ENCODE measurements at regions not wholly inside any gene's neighbourhood (a gene's known extent, or its start where the extent isn't known, plus 50 kb on each side); places are given as distances from the start of the nearest gene placed in this dataset.
"Not testable (repeated sequence)": the region's sequence is repeated elsewhere in the genome, so short reads cannot be mapped to it uniquely, and the experiment has no call there.

DNA sequence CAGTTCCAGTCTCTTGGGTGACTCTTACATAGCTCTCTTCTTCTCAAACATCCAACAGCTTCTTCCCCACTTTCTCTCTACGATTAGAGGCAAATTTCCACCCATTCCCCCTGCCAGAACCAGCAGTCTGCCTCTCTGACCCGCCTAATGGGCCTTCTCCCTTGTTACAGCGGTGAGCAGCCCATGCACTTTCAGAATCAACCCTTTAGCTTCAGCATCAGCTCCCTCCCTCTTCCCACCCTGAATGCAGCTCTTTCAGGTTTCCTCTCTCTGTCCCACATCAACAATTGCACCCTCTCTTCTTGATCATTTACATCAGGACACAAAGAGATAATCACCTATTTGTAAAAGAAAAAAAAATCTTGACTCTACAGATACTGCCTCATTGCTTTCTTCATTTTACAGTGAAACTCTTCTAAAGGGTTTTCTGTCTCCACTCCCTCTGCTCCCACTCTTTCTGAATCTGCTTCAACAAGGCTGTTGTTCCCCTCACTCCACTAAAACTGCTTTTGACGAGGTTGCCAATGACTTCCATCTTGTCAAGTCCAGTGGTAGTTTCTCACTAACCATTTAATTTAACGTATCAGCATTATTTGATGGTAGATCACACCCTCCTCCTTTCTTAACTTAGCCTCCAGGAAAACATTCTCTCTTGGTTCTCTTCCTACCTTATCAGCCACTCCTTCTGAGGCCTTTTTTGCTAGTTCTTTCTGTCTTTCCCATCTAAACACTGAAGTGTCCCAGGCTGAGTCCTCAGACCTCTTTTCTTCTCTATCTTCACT lies 106.6 kb downstream of the NPY start:
- DNase-seq (ENCODE audit: missing footprints) (no peak), ATAC-seq (no peak)
- intact Hi-C loops (cut with DNase I), result no loop called here

DNA sequence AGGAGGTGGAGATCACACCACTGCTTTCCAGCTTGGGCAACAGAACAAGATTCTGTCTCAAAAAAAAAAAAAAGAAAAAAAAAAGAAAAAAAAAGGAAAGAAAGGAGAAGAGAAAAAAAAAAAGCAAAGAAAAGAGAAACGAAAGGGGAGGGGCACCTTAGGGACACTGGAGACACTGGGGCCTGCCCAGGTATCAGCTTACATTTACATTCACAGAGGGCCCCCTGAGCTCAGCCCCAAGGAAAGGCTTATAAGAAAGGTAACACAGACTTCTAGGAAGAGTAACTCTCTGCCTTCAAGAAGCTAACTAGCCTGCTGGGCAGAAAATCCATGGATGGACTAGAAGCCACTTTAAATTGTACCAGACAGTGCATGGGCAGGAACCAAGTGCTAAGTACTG lies 108.8 kb downstream of the NPY start:
- DNase-seq (ENCODE audit: missing footprints) (no peak), ATAC-seq (no peak)
- intact Hi-C loops (cut with DNase I), result no loop called here

DNA sequence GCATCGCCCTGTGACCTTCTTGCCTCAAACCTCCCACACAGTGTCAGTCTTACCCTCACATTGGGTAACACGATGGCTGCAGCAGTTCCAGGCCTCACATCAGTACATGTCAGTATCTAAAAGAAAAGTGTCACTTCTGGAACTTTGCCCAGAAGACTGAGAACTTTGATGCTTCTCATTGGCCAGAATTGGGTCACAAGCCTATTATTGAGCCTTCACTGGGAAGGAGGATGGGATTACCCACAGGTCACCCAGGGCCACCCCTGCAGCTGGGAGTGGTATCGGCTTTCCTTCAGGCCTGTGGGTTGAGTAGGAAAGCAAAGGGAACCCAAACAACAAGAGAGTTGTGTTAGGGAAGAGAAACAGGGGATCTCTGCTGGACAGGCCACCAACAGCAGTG lies 111.5 kb downstream of the NPY start:
- intact Hi-C loops (cut with DNase I), result no loop called here
- no peak for DNase-seq (ENCODE audit: missing footprints)
- no peak for ATAC-seq

DNA sequence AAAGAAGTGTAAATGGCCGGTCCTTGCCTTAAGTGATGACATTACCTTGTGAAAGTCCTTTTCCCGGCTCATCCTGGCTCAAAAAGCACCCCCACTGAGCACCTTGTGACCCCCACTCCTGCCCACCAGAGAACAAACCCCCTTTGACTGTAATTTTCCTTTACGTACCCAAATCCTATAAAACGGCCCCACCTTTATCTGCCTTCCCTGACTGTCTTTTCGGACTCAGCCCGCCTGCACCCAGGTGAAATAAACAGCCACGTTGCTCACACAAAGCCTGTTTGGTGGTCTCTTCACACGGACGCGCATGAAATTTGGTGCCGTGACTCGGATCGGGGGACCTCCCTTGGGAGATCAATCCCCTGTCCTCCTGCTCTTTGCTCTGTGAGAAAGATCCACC lies 112.4 kb downstream of the NPY start:
- ATAC-seq; intact Hi-C loops (cut with DNase I); DNase-seq (ENCODE audit: missing footprints): not testable (repeated sequence)

DNA sequence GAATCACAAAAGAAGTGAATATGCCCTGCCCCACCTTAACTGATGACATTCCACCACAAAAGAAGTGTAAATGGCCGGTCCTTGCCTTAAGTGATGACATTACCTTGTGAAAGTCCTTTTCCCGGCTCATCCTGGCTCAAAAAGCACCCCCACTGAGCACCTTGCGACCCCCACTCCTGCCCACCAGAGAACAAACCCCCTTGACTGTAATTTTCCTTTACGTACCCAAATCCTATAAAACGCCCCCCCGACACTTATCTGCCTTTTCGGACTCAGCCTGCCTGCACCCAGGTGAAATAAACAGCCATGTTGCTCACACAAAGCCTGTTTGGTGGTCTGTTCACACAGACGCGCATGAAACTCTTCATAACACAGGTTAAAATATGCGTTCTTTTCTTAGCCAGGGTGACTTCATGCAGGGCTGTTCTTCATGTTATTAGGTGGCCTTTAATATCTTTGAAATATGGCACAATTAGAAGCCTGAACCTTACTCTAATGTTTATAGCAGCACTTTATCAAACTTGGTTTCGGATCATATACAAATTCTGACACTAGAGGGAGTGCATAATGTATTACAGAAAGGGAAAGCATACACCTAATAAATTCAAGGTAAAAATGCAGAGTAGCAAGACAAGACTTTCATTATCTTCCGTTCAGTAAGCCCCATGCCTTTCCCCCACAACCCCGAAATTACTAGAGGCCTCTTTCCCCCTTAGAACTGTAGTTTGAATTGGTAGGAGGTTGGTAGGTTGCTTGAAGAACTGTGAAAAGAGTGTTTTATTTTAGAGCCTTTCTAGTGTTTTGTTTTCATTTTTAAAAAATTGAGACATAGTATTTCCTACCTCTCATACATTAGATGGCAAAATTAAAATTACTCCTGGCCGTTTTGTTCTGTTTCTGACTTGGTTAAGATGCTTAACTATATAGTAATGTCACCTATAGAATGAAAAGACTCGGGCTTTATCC lies 117.9 kb downstream of the NPY start:
- ATAC-seq, result no peak

DNA sequence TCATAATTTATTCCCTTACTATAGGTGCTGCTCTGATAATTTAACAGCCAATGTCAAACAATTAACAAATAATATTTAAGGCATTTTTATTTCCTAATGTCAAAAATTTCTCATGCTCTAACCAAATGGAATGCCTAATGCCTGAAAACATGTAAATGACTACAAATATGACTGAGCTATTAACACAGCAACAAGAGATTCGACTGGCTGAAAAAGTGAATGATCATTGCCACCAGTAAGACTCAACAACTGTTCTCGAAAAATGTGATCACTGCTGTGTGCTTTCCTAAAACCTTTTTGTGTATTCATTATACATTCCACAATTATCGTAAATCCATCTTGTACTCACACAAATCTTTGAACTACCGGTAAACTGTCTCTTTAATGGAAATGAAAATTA lies 118.7 kb downstream of the NPY start:
- no peak for ATAC-seq
- intact Hi-C loops (cut with DNase I), result loop anchor here (5.0 kb wide), 1 partner anchor 260 kb away; no protein-coding TSS in a partner anchor

More for the DNA sequence above, 117.9 kb downstream of the NPY start:
- no peak for DNase-seq (ENCODE audit: missing footprints)
- intact Hi-C loops (cut with DNase I), result loop anchor here (5.0 kb wide), 1 partner anchor 260 kb away; no protein-coding TSS in a partner anchor

DNA sequence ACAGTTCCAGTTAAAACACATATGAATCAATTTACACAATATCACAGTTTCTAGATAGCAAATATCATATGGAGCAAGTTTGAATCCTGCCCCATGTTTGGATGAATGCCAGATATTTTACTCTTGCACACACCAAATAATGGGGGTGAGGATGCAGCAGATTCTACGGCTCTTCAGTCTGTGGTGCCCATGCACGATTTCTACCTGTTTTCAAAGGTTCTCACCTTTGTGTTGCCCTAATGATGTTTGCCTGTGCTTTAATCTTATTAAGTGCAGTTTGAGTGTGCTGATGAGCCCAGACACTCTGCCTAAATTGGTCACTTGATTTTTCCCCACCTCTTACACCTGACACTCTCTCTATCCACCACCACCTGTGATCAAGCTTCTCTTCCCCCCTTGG lies 119.6 kb downstream of the NPY start:
- no peak for ATAC-seq
- no peak for DNase-seq (ENCODE audit: missing footprints)
- intact Hi-C loops (cut with DNase I), result loop anchor here (5.0 kb wide), 1 partner anchor 259 kb away; no protein-coding TSS in a partner anchor

More for the DNA sequence above, 118.7 kb downstream of the NPY start:
- no peak for DNase-seq (ENCODE audit: missing footprints)

DNA sequence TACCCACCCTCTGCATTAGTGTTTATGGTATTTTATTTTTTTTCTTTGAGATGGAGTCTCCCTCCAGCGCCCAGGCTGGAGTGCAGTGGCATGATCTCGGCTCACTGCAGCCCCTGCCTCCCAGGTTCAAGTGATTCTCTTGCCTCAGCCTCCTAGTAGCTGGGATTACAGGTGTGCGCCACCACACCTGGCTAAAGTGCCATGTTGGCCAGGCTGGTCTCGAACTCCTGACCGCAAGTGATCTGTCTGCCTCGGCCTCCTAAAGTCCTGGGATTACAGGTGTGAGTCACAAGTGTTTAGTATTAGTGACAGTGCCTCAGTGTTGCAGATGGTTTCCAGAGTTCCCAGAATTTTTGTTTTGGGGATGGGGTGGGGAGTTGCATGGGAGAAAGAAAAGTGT lies 120.3 kb downstream of the NPY start:
- intact Hi-C loops (cut with DNase I), result loop anchor here (5.0 kb wide), 1 partner anchor 258 kb away; no protein-coding TSS in a partner anchor
- no peak for DNase-seq (ENCODE audit: missing footprints)
- no peak for ATAC-seq

DNA sequence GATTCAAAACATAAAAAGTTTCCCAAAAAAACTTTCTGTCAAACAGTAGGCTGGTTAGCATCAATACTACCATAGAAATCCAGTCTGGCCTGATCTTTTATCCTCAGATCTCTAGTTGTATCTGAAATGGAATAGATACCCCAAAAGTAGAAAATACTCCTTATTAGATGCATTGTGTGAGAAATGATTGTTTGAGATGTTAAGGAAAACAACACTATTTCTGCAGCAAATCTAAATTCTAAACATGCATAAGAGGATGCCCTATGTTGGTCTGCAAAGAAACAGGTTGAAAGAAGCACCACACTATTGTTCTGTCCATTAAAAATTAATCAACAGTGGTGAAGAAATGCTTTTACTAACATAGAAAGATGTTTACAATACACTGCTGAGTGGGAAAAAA lies 121.0 kb downstream of the NPY start:
- DNase-seq (ENCODE audit: missing footprints) (no peak), ATAC-seq (no peak)
- intact Hi-C loops (cut with DNase I), result no loop called here

DNA sequence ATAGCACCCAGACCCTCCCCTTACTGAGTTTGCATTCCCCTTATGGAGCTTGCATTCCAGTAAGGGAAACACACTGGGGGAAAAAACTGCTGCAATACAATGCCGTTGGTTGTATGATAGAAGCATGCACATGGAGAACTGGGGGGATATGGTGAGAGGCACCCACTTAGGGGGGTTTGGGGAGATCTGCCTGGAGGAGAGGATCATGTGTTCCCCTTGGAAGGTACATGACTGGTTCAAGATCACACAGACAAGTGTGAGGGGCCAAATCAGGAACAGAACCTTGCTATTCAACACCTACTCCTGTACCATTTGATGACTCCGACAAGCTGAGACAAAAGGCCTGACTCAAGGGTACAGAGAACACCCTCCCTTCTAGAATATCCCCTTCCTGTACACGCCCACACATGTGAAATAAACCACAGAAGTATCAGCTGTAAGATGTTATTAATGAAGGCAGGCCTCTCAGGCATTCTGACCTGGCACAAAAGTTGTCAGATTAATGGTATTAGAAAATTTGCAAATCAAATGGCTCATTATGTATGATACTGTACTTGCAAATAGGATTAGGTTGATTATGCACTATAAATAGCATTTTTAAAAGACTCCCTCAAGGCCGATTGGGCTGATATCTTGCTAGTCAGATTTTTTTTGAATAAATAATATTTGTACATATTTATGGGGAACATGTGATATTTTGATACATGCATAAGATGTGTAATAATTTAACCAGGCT lies 122.2 kb downstream of the NPY start:
- ATAC-seq (no peak), DNase-seq (ENCODE audit: missing footprints) (no peak)
- intact Hi-C loops (cut with DNase I), result no loop called here

DNA sequence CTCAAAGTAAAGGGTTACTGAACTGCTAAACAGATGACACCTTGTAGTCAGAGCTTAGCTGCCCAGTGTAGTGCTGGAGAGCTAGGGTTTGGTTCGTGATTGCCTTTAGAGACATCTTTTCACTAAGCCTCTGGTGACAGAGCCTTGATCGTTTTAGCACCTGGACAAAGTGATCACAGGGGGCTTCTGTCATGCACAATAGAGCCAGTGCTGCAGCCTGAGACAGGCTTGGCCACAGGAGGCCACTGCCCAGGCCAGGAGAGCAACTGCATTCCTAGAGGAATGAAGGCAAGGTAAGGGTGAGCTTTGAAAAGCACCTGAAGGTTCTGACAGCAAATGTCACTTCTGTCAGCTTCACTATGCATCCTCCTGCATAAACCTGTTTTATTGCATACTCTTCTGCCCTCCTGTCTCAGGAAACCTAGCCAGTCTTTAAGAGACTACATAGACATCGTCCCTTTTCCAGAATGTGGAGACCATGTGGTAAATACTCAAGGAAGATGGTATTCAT lies 122.9 kb downstream of the NPY start:
- DNase-seq (ENCODE audit: missing footprints) (no peak), ATAC-seq (no peak)
- intact Hi-C loops (cut with DNase I), result no loop called here

DNA sequence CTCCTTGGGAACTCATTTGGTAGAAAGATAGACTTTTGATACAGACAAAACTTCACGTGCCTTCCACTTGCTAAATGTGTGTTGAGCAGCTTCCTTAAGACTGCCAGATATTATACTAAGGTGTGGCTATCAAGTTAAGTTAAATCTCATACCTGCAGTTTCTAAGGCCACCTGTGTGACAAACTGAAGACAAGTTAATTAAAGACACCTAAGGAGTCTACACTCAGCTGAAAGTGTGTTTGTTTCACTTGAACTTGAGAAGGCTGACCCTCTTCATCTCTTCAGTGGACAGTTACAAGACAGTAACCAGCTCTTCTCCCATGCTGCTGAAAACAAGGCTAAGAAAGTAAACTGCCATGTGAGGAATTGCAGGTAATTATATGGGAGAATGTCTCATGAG lies 124.0 kb downstream of the NPY start:
- ATAC-seq (no peak), DNase-seq (ENCODE audit: missing footprints) (no peak)
- intact Hi-C loops (cut with DNase I), result no loop called here

DNA sequence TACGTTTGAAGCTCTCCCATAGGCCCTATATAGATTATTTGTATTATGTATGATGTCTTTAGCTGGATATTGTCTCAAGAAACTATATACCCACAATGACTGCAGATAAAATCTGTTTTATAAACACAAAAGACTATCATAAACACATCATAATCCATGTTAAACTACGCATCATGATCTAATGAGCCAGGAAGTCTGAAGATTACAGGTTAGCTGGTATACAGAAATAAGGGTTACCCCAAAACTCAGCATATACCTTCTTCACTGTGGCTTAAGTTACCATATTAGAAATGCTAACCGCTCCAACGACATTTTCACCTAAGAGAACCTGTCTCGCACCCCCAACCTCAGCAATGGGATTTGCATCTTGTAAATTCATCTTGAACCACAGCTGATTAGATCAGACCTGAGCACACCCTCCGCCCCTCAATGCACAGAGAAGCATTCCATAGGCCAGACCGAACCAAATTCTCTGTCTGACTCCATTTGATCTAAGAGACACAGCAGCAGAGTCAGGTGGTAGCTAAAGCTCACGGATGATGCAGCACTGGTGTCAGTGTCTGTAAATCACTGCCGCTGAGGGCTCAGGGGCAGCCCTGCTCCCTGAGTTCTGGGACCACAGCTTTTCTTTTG lies 124.9 kb downstream of the NPY start:
- ATAC-seq (no peak), DNase-seq (ENCODE audit: missing footprints) (no peak)
- intact Hi-C loops (cut with DNase I), result no loop called here

DNA sequence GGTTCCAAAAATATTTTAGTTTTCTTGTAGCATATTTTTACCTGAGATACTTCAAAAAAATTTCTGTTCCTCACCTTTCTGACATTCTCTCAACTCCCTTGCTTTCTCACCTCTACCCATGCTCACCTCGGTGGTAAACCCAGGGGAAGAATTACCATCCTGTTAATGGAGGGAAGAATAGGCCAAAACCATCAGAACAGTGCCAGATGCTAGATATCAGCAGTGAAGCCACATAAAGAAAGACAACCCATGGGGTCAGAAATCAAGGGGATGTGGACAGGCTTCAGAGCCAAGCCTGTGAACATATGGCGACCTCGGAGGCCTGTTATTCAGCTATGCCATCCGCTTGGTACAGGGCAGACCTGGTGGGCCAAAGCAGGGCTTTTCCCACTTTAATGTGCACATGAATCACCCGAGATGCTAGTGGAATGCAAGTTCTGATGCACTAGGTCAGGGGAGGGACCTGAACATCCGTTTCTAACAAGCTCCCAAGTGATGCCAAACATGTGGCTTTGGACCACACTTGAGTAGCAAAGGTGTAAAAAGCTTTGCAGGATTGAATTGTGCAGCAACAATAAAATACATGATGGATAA lies 125.5 kb downstream of the NPY start:
- ATAC-seq, result no peak
- no peak for DNase-seq (ENCODE audit: missing footprints)
- intact Hi-C loops (cut with DNase I), result no loop called here

DNA sequence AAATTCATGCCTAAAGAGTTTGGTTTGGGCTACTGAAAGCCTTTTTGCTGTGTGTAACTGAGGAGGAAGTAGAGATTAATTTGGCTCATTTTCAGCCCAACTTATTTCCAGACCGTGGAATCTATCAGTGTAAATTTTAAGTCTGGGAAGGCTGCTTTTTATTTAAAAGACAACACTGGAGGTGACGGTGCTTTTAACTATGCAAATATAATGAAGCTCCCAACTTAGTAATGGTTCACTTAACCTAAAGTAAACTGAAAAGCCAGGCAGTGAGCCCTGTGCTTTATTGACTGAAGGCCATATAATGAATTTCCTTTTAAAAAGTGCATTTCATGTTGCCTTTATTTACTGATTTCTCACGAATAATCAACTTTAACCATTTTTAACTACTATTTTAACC lies 127.2 kb downstream of the NPY start:
- no peak for DNase-seq (ENCODE audit: missing footprints)
- ATAC-seq, result no peak
- intact Hi-C loops (cut with DNase I), result no loop called here

DNA sequence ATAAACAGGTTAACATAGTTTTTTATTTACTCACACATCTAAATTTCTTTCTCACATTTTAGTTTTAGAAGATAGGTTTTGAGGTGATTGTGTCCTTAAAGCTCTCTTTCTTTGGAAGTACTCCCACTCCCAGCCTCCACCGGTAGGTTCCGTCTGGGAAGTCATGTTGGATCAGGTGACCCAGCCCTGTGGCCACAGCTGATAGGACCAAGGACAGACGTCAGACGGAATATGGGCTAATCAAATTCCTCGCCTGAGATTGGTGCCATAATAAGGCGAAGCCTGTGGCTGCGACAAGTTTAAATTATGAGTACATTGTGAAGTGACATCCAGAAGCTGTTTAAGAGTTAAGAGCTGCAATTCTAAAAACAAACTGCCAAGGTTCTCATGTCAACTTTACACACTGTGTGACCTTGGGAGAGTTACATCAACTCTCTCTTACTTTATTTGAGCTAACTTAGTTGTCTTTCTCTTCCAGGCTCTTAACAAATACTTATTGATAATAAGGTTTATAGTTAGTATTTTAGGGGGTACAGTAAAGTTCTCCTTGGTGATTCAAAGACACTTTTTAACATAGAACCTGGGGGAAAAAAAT lies 133.6 kb downstream of the NPY start:
- DNase-seq (ENCODE audit: missing footprints) (no peak), ATAC-seq (no peak)
- intact Hi-C loops (cut with DNase I), result no loop called here

DNA sequence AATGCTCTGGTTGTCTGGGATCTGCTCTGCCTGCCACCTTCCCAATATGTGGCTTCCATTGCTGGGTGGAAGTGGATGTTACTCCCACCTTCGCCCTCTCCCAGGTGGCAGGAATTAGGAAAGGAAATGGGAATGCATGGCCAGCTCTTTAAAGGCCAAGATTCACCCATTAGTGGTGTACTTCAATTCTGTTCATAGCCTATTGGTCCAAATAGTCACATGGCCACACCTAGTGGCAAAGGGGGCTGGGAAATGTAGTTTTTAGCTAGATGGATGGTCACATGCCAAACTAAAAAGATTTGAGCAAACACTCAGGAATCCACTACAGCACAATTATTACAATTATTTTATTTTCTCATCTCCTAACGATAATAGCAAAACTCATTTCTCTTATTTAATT lies 135.1 kb downstream of the NPY start:
- ATAC-seq, result no peak
- no peak for DNase-seq (ENCODE audit: missing footprints)
- intact Hi-C loops (cut with DNase I), result no loop called here

DNA sequence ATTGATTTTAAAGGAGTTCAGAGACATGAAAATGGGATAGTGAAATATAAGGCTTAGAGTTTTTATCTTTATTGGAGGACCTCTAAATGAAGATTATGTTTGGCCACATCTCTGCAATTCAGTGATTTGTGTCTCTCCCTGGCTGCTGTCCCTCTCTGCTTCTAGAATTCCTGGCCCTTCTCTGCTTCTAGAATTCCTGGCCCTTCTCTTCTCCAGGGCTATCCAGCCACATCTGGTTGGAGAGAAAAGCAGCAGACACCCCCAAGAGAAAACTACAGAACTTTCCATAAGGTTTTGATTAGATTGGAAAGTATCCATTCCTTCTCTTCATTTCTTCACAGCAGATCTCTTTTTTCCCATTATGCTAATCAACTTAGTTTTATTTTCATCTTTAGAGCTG lies 135.5 kb downstream of the NPY start:
- ATAC-seq (peak; percentile 44), DNase-seq (ENCODE audit: missing footprints) (no peak)
- intact Hi-C loops (cut with DNase I), result no loop called here

Measured in Right ventricle myocardium inferior (tissue), 1 donor.